ENCODE measurements at regions not wholly inside any gene's neighbourhood (a gene's known extent, or its start where the extent isn't known, plus 50 kb on each side); places are given as distances from the start of the nearest gene placed in this dataset.
"Not testable (repeated sequence)": the region's sequence is repeated elsewhere in the genome, so short reads cannot be mapped to it uniquely, and the experiment has no call there.

DNA sequence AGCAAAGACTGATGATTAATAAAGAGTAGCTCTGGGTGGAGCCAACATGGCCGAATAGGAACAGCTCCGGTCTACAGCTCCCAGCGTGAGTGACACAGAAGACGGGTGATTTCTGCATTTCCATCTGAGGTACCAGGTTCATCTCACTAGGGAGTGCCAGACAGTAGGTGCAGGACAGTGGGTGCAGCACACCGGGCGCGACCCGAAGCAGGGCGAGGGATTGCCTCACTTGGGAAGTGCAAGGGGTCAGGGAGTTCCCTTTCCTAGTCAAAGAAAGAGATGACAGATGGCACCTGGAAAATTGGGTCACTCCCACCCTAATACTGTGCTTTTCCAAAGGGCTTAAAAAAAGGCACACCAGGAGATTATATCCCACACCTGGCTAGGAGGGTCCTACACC is 533.4 kb upstream of the LRATD1 start:
- not testable (repeated sequence) for H3K27ac Mint-ChIP-seq; ATAC-seq; H3K27me3 Mint-ChIP-seq; H3K4me3 Mint-ChIP-seq; H3K4me1 Mint-ChIP-seq; H3K9me3 ChIP-seq (ENCODE audit: control insufficient read depth, low read length, poor library complexity, severe bottlenecking); H3K36me3 Mint-ChIP-seq (ENCODE audit: low read depth); DNase-seq

DNA sequence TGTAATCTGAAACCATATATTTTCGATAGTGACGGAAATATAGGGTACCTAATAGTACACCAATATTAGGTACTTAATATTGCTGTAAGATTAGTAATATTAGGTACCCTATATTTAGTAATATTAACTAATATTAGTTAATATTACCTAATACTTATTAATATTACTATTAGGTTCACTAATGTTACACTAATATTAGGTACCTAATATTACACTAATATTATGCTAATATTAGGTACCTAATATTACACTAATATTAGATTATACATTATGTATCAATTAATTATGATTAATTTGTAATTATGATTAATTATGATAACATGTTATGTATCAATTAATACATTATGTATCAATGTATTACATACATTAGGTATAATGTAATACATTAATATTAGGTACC is 518.2 kb upstream of the LRATD1 start:
- no peaks in the 10 kb centered on the region for H3K9me3 ChIP-seq (ENCODE audit: control insufficient read depth, low read length, poor library complexity, severe bottlenecking)
- no peak overlapping the region for H3K27ac Mint-ChIP-seq
- no peaks in the 10 kb centered on the region for H3K4me1 Mint-ChIP-seq
- DNase-seq (no peak), ATAC-seq (no peak)
- no peaks in the 10 kb centered on the region for H3K27me3 Mint-ChIP-seq
- no peaks in the 10 kb centered on the region for H3K36me3 Mint-ChIP-seq (ENCODE audit: low read depth)
- H3K4me3 Mint-ChIP-seq = no peak overlapping the region

DNA sequence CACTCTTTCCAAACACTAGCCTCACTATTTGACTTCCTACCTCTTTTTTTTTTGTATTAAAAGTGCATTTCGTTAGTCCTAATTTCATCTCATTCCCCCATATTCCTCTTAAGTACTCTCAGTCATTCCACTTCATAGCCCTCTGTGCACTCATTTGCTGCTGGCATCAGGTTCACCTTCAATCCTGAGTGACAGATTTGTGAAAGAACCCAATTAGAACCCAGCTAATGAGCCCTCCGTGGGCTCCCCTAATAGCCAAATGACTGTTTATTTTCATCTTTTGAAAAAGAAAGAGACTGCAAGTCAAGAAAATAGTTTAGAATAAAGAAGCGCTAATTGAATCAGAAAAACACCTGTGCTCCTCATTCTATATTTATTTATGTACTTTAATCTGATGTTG is 512.1 kb upstream of the LRATD1 start:
- no peaks in the 10 kb centered on the region for H3K4me1 Mint-ChIP-seq

DNA sequence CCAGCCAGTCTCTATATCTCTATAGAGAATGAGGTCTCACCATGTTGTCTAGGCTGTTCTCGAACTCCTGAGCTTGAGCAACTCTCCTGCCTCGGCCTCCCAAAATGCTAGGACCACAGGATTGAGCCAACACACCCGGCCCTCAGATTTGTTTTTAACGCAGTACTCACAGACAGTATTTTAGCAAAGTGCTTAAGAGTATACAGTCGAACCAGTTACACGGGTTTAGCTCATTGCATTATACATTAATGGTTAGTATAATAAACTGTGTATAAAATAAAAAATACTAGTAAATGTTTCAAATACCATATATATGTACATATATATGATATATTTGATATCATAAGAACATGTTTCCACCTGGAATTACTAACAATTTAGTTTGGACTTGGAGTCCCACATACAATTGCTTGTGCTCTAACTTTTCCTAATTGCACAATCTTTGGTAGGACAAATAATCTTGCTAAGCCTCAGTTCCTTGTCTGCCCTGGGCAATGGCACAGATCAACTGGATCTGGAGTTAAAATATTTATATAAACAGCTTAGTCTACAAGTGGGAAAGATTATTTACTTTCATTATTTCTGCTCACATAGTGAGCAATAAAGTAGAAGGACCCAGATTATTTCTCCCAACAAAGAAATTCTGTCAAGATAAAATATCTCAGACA is 508.9 kb upstream of the LRATD1 start:
- DNase-seq (no peak), ATAC-seq (no peak)
- no peaks in the 10 kb centered on the region for H3K36me3 Mint-ChIP-seq (ENCODE audit: low read depth)

More for the DNA sequence above, 512.1 kb upstream of the LRATD1 start:
- ATAC-seq = no peak
- Mint-ChIP-seq H3K4me3 (no peak overlapping the region), H3K36me3 (ENCODE audit: low read depth) (no peaks in the 10 kb centered on the region), H3K27me3 (no peaks in the 10 kb centered on the region), H3K27ac (no peak overlapping the region)
- DNase-seq = no peak
- no peaks in the 10 kb centered on the region for H3K9me3 ChIP-seq (ENCODE audit: control insufficient read depth, low read length, poor library complexity, severe bottlenecking)

DNA sequence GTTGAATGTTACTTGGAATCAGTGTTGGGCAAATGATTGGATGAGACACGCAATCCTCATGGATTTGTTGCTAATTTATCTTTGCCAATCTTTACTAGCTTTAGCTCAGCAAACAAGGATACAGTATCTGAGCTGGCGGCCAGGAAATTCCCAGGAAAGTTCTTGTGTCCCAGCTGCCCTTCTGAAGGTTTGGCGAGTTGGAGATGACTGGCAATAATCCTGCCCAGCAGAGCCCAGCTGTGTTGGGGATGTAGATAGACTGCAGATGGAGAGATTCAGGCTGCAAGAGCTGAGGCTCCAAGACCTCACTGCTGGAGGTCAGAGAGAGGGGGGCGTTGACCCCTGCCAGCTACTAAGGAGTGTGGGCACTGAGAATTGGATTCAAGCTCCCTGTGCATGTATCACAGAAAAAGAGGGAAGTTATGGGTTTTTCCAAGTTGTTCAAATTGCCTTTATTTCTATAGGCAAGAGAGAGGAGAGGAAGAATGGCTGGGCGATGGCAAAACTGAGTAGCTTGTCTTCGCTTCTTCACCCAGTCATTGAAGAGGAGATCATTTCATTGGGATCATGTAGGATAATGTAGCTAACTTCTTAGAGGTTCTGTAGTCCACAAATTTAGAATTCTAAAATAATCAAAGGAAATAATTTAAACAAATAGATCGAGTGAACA is 506.8 kb upstream of the LRATD1 start:
- Mint-ChIP-seq H3K36me3 (ENCODE audit: low read depth) (no peaks in the 10 kb centered on the region), H3K27ac (no peak overlapping the region), H3K4me1 (no peaks in the 10 kb centered on the region), H3K4me3 (no peak overlapping the region), H3K27me3 (no peaks in the 10 kb centered on the region)
- DNase-seq (no peak), ATAC-seq (no peak)
- no peaks in the 10 kb centered on the region for H3K9me3 ChIP-seq (ENCODE audit: control insufficient read depth, low read length, poor library complexity, severe bottlenecking)

More for the DNA sequence above, 508.9 kb upstream of the LRATD1 start:
- Mint-ChIP-seq H3K27ac (no peak overlapping the region), H3K4me1 (no peaks in the 10 kb centered on the region), H3K27me3 (no peaks in the 10 kb centered on the region), H3K4me3 (no peak overlapping the region)
- H3K9me3 ChIP-seq (ENCODE audit: control insufficient read depth, low read length, poor library complexity, severe bottlenecking) = no peaks in the 10 kb centered on the region

DNA sequence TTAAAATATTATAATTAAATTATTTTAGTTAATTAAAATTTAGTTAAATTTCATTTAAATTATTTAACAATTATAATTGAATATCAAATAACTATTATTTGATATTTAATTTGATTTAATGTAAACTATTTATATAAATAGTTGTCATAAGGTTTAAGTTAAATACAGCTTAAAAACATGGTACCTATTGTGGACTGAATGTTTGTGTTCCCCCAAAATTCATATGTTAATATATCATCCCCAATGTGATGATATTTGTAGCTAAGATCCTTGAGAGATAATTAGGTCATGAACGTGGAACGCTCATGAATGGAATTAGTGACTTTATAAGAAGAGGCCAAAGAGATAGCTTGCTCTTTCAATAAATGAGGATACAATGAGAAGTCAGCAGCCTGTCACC is 505.7 kb upstream of the LRATD1 start:
- Mint-ChIP-seq H3K4me3 (no peak overlapping the region), H3K36me3 (ENCODE audit: low read depth) (no peaks in the 10 kb centered on the region), H3K27me3 (no peaks in the 10 kb centered on the region), H3K27ac (no peak overlapping the region), H3K4me1 (no peaks in the 10 kb centered on the region)
- H3K9me3 ChIP-seq (ENCODE audit: control insufficient read depth, low read length, poor library complexity, severe bottlenecking) = no peaks in the 10 kb centered on the region
- no peak for DNase-seq
- no peak for ATAC-seq

DNA sequence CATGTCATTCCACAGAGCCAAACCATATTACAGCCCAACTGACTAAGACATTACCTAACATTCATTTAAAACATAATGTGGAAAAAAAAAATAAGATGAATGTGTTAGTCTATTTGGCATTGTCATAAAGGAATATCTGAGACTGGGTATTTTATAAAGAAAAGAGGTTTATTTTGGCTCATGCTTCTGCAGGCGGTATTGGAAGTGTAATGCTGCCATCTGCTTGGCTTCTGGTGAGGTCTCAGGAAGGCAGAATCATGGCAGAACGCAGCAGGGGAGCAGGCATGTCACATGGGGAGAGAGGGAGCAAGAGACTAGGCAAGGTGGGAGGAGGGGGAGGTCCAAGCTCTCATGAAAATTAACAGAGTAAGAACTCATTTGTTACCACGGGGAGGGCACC is 504.8 kb upstream of the LRATD1 start:
- DNase-seq (no peak), ATAC-seq (no peak)
- Mint-ChIP-seq H3K36me3 (ENCODE audit: low read depth) (no peaks in the 10 kb centered on the region), H3K4me1 (no peaks in the 10 kb centered on the region), H3K27me3 (no peaks in the 10 kb centered on the region), H3K4me3 (no peak overlapping the region), H3K27ac (no peak overlapping the region)
- no peaks in the 10 kb centered on the region for H3K9me3 ChIP-seq (ENCODE audit: control insufficient read depth, low read length, poor library complexity, severe bottlenecking)

DNA sequence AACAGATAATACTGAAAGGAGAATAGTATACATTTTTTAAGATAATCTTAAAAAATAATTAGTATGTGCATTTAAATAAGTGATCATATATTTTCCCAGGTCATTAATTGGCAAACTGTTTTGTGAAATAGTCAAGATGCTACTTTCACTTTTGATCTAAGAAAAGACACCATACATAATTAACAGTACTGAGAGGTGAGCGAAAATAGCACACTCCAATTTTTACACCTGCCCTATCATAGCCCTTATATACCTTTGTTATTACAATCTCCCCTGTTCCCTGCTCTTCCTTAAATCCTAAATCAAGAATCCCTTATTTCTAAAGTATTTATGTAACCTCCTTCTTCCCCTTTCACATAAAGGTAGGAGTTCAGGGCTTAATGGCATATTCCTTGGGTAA is 500.1 kb upstream of the LRATD1 start:
- Mint-ChIP-seq H3K36me3 (ENCODE audit: low read depth) (no peaks in the 10 kb centered on the region), H3K4me3 (no peak overlapping the region), H3K27ac (no peak overlapping the region), H3K4me1 (no peaks in the 10 kb centered on the region), H3K27me3 (no peaks in the 10 kb centered on the region)
- H3K9me3 ChIP-seq (ENCODE audit: control insufficient read depth, low read length, poor library complexity, severe bottlenecking) = no peaks in the 10 kb centered on the region
- DNase-seq (no peak), ATAC-seq (no peak)

DNA sequence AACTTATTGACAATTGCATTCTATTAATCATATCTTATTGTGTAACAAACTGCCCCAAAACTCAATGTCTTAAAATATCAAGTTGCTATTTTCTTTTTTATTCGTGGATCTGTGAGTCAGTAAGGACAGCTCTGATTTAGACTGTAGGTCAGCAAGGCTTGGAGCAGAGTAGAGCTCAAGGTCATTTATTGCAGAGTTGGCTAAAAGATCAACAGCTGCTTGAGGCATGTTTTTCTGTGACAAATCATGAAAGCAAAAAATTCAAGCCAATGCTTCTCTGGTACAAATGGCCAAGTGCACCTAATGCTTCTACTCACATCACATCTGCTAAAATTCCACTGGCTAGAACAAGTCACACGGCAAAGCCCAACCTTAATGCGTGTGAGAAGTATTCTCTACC is 497.7 kb upstream of the LRATD1 start:
- no peak for DNase-seq
- H3K9me3 ChIP-seq (ENCODE audit: control insufficient read depth, low read length, poor library complexity, severe bottlenecking) = no peaks in the 10 kb centered on the region
- no peak overlapping the region for H3K4me3 Mint-ChIP-seq
- no peak for ATAC-seq
- H3K27ac Mint-ChIP-seq = no peak overlapping the region
- H3K27me3 Mint-ChIP-seq = no peaks in the 10 kb centered on the region
- no peaks in the 10 kb centered on the region for H3K4me1 Mint-ChIP-seq
- H3K36me3 Mint-ChIP-seq (ENCODE audit: low read depth) = no peaks in the 10 kb centered on the region

DNA sequence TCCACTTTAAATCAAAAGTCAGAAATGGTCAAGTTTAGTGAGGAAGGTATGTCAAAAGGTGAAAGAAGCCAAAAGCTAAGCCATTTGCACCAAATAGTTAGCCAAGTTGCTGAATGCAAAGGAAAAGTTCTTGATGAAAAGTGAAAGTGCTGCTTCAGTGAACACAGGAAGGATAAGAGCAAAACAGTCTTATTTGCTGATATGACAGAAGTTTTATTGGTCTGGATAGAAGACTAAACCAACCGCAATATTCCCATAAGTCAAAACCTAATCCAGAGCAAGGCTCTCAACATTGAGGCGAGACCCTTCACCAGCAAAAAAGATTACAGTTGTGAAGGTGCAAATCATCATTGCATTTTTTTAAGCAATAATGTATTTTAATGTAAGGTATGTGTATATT is 496.5 kb upstream of the LRATD1 start:
- Mint-ChIP-seq H3K4me3 (no peak overlapping the region), H3K4me1 (no peaks in the 10 kb centered on the region)

DNA sequence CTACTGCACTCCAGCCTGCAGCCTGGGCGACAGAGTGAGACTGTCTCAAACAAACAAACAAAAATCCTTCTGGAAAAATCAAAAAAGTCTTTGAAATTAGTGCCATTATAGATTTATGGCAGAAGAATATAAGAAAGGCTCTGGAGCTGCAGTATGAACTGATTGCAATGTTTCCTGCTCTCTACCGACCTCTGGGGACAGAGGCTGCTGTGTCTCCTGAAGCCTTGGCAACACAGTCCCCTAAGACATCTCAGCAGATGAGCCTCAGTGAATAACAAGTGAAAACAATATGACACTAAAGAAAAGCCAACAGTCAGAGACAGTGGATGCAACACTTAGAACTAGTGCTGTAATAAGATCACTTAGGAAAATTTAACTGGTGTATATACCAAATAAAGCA is 494.9 kb upstream of the LRATD1 start:
- Mint-ChIP-seq H3K4me1 (no peaks in the 10 kb centered on the region), H3K27me3 (no peaks in the 10 kb centered on the region), H3K4me3 (no peak overlapping the region), H3K27ac (no peak overlapping the region), H3K36me3 (ENCODE audit: low read depth) (no peaks in the 10 kb centered on the region)
- no peak for DNase-seq
- H3K9me3 ChIP-seq (ENCODE audit: control insufficient read depth, low read length, poor library complexity, severe bottlenecking) = no peaks in the 10 kb centered on the region
- ATAC-seq = no peak

More for the DNA sequence above, 496.5 kb upstream of the LRATD1 start:
- DNase-seq (no peak), ATAC-seq (no peak)
- H3K27ac Mint-ChIP-seq = no peak overlapping the region
- no peaks in the 10 kb centered on the region for H3K27me3 Mint-ChIP-seq
- H3K9me3 ChIP-seq (ENCODE audit: control insufficient read depth, low read length, poor library complexity, severe bottlenecking) = no peaks in the 10 kb centered on the region
- no peaks in the 10 kb centered on the region for H3K36me3 Mint-ChIP-seq (ENCODE audit: low read depth)

DNA sequence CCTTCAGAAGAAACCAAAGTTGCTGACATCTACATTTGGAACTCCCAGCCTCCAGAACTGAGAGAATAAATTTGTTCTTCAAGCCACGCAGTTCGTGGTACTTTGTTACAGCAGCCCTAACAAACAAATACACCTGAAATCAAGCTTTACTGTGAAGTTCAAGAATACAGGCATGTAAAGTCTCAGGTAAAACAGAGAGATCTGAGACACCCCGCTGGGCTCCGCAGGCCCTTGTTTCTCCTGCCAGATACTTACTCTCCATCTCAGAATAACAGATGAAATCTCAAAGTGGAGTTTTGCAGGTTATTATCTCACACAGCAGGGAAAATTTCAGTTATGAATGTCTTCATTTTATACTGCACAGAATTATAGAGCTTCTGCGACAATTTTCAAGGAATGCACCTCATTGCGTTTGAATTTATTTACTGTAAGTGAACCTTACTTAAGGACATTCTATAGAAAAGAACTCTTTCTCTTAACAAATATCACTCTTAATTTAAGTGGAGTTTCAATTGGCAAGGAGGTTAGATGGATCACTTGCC is 492.4 kb upstream of the LRATD1 start:
- ATAC-seq = no peak
- Mint-ChIP-seq H3K36me3 (ENCODE audit: low read depth) (no peaks in the 10 kb centered on the region), H3K27me3 (no peaks in the 10 kb centered on the region), H3K27ac (no peak overlapping the region), H3K4me1 (no peaks in the 10 kb centered on the region), H3K4me3 (no peak overlapping the region)
- H3K9me3 ChIP-seq (ENCODE audit: control insufficient read depth, low read length, poor library complexity, severe bottlenecking) = no peaks in the 10 kb centered on the region
- no peak for DNase-seq

DNA sequence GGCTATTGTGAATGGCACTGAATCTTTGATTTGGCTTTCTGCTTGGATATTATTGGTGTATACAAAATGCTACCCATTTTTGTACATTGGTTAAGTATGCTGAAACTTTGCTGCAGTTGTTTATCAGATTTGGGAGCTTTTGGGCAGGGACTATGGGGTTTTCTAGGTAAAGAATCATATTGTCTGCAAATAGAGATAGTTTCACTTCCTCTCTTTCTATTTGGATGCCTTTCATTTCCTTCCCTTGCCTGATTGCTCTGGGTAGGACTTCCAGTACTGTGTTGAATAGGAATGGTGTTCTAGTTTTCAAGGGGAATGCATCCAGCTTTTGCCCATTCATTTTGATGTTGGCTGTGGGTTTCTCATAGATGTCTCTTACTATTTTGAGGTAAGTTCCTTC is 489.1 kb upstream of the LRATD1 start:
- Mint-ChIP-seq H3K4me1 (no peaks in the 10 kb centered on the region), H3K4me3 (no peak overlapping the region), H3K27me3 (no peaks in the 10 kb centered on the region), H3K36me3 (ENCODE audit: low read depth) (no peaks in the 10 kb centered on the region), H3K27ac (no peak overlapping the region)
- DNase-seq = no peak
- H3K9me3 ChIP-seq (ENCODE audit: control insufficient read depth, low read length, poor library complexity, severe bottlenecking) = no peaks in the 10 kb centered on the region
- no peak for ATAC-seq

DNA sequence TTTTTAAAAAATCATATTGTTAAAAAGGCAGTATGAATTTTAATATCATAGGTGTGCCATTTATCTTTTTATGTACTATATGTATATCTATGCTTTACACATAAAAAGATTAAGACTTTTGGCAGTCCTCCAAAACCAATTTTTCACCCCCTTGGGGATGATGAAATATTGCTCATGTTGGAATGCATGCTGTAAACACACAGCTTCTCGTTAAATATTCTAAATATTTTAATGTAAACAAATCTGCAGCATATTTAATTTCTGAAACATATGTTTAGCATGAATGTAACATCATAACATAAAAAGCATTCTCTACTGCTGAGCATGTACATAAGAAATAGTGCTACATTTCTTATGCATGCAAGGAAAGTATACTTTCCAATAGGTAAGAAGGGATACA is 484.3 kb upstream of the LRATD1 start:
- Mint-ChIP-seq H3K27me3 (no peaks in the 10 kb centered on the region), H3K4me1 (no peaks in the 10 kb centered on the region), H3K4me3 (no peak overlapping the region)

More for the DNA sequence above, 484.3 kb upstream of the LRATD1 start:
- Mint-ChIP-seq H3K27ac (no peak overlapping the region), H3K36me3 (ENCODE audit: low read depth) (no peaks in the 10 kb centered on the region)
- DNase-seq (no peak), ATAC-seq (no peak)
- no peaks in the 10 kb centered on the region for H3K9me3 ChIP-seq (ENCODE audit: control insufficient read depth, low read length, poor library complexity, severe bottlenecking)
